ENCODE measurements at regions not wholly inside any gene's neighbourhood (a gene's known extent, or its start where the extent isn't known, plus 50 kb on each side); places are given as distances from the start of the nearest gene placed in this dataset.

GRCh38 chr5:98072921-98073320, 700.5 kb upstream of the RGMB start:
- no peak for DNase-seq

GRCh38 chr5:98076501-98076900, 697.0 kb upstream of the RGMB start:
- no peak for DNase-seq

GRCh38 chr5:98085593-98085992, 687.9 kb upstream of the RGMB start:
- DNase-seq: no peak

- no peak for DNase-seq
Observed at GRCh38 chr5:98095072-98095471, 678.4 kb upstream of the RGMB start.

- DNase-seq: no peak
Observed at GRCh38 chr5:98096155-98096554, 677.3 kb upstream of the RGMB start.

- DNase-seq: no peak
Observed at GRCh38 chr5:98099448-98100105, 673.9 kb upstream of the RGMB start.

GRCh38 chr5:98101131-98101530, 672.3 kb upstream of the RGMB start:
- no peak for DNase-seq

- DNase-seq: no peak
Observed at GRCh38 chr5:98102936-98103335, 670.5 kb upstream of the RGMB start.

- no peak for DNase-seq
Observed at GRCh38 chr5:98103807-98104206, 669.7 kb upstream of the RGMB start.

- no peak for DNase-seq
Observed at GRCh38 chr5:98104454-98105188, 668.8 kb upstream of the RGMB start.

GRCh38 chr5:98105681-98106080, 667.8 kb upstream of the RGMB start:
- no peak for DNase-seq

GRCh38 chr5:98106116-98107031, 667.1 kb upstream of the RGMB start:
- no peak for DNase-seq

GRCh38 chr5:98108497-98108896, 665.0 kb upstream of the RGMB start:
- DNase-seq: no peak

- DNase-seq: no peak
Observed at GRCh38 chr5:98109561-98110006, 663.9 kb upstream of the RGMB start.

GRCh38 chr5:98110282-98110691, 663.2 kb upstream of the RGMB start:
- DNase-seq: no peak

- DNase-seq: no peak
Observed at GRCh38 chr5:98110791-98111190, 662.7 kb upstream of the RGMB start.

- DNase-seq: no peak
Observed at GRCh38 chr5:98111686-98112085, 661.8 kb upstream of the RGMB start.

- no peak for DNase-seq
Observed at GRCh38 chr5:98121036-98121936, 652.2 kb upstream of the RGMB start.

GRCh38 chr5:98128271-98128670, 645.2 kb upstream of the RGMB start:
- DNase-seq: no peak

- no peak for DNase-seq
Observed at GRCh38 chr5:98128846-98129245, 644.6 kb upstream of the RGMB start.

GRCh38 chr5:98130261-98131035, 643.0 kb upstream of the RGMB start:
- no peak for DNase-seq
